AG09309 (cell line): ENCODE measurements at regions not wholly inside any gene's neighbourhood (a gene's known extent, or its start where the extent isn't known, plus 50 kb on each side); places are given as distances from the start of the nearest gene placed in this dataset.

Experiments
- DNase-seq: peaks from one replicate; pipeline ENCODE4 v3.0.0-alpha.2; 2010; ENCODE audit warnings: low read depth
- H3K4me3 ChIP-seq: 2 replicates; pipeline ENCODE4 v1.5.1; 2011; ENCODE audit warnings: mild to moderate bottlenecking, low read depth, low read length, moderate library complexity; ENCODE audit not compliant: control insufficient read depth
- TF ChIP-seq, protein P1 (sequence below): IDR thresholded peaks from 2 replicates; pipeline ENCODE4 v1.5.1; 2011; ENCODE audit warnings: mild to moderate bottlenecking, low read depth, low read length, inconsistent platforms; ENCODE audit not compliant: insufficient read depth, control insufficient read depth; ENCODE audit errors: missing control alignments

DNA sequence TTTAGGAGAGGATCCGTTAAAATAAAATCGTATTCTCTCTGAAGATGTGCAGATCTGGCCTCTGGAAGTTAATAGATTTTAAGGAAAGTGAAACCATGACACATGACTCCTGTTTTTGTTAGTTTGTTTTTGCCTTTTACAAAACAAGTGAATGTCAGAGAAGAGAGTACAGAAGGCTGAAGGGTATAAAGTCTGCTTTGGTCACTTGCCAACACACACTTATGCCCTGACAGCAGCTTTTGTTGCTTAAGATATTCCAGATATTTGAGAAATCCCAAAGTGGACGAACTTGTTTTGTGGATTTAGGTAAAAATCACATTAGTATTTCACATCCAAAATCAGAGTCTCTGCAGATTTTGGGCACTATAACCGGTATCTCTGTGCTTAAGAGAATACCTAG is 192.4 kb upstream of the RASGEF1B start:
- TF ChIP-seq, protein P1, sequence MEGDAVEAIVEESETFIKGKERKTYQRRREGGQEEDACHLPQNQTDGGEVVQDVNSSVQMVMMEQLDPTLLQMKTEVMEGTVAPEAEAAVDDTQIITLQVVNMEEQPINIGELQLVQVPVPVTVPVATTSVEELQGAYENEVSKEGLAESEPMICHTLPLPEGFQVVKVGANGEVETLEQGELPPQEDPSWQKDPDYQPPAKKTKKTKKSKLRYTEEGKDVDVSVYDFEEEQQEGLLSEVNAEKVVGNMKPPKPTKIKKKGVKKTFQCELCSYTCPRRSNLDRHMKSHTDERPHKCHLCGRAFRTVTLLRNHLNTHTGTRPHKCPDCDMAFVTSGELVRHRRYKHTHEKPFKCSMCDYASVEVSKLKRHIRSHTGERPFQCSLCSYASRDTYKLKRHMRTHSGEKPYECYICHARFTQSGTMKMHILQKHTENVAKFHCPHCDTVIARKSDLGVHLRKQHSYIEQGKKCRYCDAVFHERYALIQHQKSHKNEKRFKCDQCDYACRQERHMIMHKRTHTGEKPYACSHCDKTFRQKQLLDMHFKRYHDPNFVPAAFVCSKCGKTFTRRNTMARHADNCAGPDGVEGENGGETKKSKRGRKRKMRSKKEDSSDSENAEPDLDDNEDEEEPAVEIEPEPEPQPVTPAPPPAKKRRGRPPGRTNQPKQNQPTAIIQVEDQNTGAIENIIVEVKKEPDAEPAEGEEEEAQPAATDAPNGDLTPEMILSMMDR = no peak
- no peak for DNase-seq
- no peak overlapping the region for H3K4me3 ChIP-seq

DNA sequence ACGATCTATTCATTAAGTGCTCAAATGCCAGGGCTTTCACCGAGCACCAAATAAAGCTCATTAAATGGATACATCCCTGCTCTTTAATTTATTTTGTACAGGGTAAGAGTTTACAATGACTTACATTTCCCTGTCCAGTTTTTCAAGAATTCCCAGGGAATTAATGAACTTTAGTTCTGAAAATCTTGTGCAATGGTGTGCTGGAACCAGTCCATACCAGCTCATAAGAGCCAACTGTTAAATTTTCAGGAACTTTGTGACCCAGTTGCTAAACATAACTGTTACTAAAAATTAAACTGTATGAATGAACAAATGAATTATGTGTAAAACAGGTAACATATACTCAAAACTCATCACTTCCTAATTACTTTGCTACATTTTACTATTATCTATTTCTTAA is 191.7 kb upstream of the RASGEF1B start:
- TF ChIP-seq, protein P1 = no peak
- no peak for DNase-seq

DNA sequence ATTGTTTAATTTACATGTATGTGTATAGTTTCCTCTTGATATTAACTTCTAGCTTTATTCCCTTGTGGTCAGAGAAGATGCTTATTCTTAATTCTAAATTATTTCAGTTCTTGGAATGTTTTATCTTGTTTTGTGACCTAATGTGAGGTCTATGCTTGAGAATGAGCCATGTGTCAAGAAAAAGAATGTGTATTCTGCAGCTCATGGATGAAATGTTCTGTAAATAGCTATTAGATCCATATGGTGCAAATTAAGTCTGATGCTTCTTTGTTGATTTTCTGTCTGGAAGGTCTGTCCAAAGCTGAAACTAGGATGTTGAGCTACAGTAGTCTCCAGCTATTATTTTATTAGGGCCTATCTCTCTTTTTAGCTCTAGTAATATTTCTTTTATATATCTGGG is 187.3 kb upstream of the RASGEF1B start:
- DNase-seq = no peak
- TF ChIP-seq, protein P1 = no peak

More for the DNA sequence above, 191.7 kb upstream of the RASGEF1B start:
- no peak overlapping the region for H3K4me3 ChIP-seq

DNA sequence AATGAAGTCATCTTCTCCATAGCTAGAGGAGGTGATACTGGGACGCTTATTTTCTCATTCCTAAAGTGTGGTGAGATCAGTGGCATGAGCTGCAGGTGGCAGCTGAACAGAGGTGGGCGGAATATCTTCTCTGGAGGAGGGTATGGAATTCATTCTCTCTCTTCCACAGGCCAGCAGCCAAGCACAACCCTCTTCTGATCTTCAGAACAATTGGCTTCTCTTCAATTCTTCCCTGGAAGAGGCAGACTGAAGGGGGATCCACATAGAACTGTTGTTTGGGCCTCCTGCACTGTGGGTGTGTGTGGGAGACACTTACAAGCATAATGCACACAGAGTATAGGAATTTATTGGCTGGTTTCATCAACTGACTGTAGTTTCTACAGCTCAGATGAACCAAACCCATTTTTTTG is 180.4 kb upstream of the RASGEF1B start:
- no peak overlapping the region for H3K4me3 ChIP-seq
- TF ChIP-seq, protein P1 = no peak
- DNase-seq = no peak

More for the DNA sequence above, 187.3 kb upstream of the RASGEF1B start:
- H3K4me3 ChIP-seq = no peak overlapping the region

DNA sequence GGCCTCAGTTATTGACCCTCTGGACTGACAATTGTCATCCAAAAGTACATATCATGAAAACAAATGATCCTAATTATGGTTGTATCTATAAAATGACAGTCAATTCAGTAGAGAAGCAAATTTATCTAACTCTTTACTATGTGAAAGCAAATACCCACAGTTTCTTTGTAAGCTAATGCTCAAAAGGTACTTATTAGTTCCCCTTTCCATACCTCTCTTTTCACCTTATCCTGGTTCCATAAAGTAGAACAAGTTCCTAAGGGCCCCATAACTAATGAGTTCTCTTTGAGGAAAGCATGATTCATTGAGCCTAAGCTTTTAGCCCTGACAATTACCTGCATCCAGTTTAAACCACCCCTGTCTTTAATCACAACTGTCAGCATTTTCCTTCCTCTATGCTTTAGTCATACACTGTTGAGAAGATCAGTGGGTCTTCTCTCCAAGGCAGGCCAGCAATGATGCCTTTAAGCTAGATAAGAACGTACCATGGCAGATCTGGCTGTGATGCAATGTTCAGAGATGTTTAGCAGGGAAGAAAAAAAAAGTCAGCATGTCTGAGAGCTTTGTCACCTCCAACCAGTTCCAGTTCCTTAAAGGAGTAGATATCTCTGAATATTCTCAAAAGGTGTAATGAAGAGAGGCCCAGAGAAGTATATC is 179.7 kb upstream of the RASGEF1B start:
- DNase-seq = no peak
- TF ChIP-seq, protein P1 = no peak
- no peak overlapping the region for H3K4me3 ChIP-seq

DNA sequence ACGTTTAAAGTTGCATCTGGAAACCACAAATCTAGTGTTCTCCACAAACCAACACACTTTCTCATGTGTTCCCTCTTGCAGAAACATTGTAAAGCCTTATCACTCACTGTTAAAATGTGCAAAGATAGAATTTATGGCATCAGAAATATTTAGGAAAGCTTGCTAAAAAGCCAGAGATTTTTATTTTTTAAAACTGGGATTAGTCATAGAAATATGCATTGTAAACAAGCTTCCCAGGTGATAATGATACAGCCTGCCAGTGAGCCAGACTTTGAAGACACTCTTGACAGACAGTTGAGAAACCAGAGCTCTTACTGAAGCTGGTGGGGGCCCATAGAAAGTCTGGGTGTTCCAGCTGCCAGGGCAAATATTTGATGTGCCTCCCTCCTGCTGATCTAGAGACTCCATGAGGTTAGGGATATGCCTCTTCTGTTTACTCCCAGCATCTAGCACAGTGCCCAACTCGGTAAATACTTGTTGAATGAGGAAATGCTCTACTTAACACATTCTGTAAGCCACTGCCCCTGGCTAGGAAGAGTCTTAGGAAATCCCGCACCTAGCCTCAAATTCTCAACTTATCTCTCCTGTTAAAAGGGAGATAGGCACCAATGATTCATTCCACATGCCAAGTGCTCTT is 179.0 kb upstream of the RASGEF1B start:
- no peak overlapping the region for H3K4me3 ChIP-seq
- TF ChIP-seq, protein P1 = no peak
- DNase-seq = no peak
